MCF 10A (cell line): ENCODE measurements at regions not wholly inside any gene's neighbourhood (a gene's known extent, or its start where the extent isn't known, plus 50 kb on each side); places are given as distances from the start of the nearest gene placed in this dataset.

Experiments
- BruUV-seq: library from RNA; stranded (reverse); fragments of 400-500 nt; replicated peaks from 2 replicates; lab custom pipeline; 2021; lab: Mats Ljungman, UMichigan
- CTCF ChIA-PET: fragments of 300-600 bp; sonication (Branson Sonifier 250); formaldehyde crosslinking; extraction: SDS; loops from one replicate; lab custom pipeline; 2021; ENCODE audit warnings: antibody characterized with exemption, inconsistent platforms; lab: Yijun Ruan, JAX
- POLR2A ChIA-PET: fragments of 300-600, 350-650 bp; sonication (Branson Sonifier 250); formaldehyde crosslinking; extraction: SDS; loops from one replicate; lab custom pipeline; 2020; ENCODE audit warnings: antibody characterized with exemption, inconsistent platforms; lab: Yijun Ruan, JAX
- DNase-seq: peaks from one replicate; pipeline ENCODE4 v3.0.0-alpha.2; 2018; ENCODE audit not compliant: unreplicated experiment
- H3K27ac Mint-ChIP-seq: one replicate; pipeline ENCODE4 v1.8.0; 2022; ENCODE audit warnings: mild to moderate bottlenecking, low read depth, mixed read lengths; ENCODE audit not compliant: unreplicated experiment
- H3K27me3 Mint-ChIP-seq: one replicate; pipeline ENCODE4 v1.8.0; 2022; ENCODE audit warnings: mixed read lengths; ENCODE audit not compliant: insufficient read depth, unreplicated experiment
- H3K36me3 Mint-ChIP-seq: one replicate; pipeline ENCODE4 v1.8.0; 2022; ENCODE audit warnings: mild to moderate bottlenecking, moderate library complexity, mixed read lengths; ENCODE audit not compliant: insufficient read depth, unreplicated experiment
- H3K4me1 Mint-ChIP-seq: one replicate; pipeline ENCODE4 v1.8.0; 2022; ENCODE audit warnings: mixed read lengths; ENCODE audit not compliant: insufficient read depth, unreplicated experiment
- H3K4me3 Mint-ChIP-seq: one replicate; pipeline ENCODE4 v1.8.0; 2022; ENCODE audit warnings: mild to moderate bottlenecking, moderate library complexity, mixed read lengths; ENCODE audit not compliant: unreplicated experiment
- H3K9me3 Mint-ChIP-seq: one replicate; pipeline ENCODE4 v1.8.0; 2022; ENCODE audit warnings: mixed read lengths; ENCODE audit not compliant: unreplicated experiment
- intact Hi-C: fragments of 100-400 bp; cut with micrococcal nuclease; formaldehyde crosslinking; loops from 2 replicates; pipeline ENCODE4 v1.14.1; 2022
- TF ChIP-seq, protein P1 (sequence below): fragments of 200-600 bp; IDR thresholded peaks from one replicate; pipeline ENCODE4 v1.8.0; 2022; ENCODE audit warnings: antibody characterized with exemption, mild to moderate bottlenecking; ENCODE audit not compliant: unreplicated experiment

DNA sequence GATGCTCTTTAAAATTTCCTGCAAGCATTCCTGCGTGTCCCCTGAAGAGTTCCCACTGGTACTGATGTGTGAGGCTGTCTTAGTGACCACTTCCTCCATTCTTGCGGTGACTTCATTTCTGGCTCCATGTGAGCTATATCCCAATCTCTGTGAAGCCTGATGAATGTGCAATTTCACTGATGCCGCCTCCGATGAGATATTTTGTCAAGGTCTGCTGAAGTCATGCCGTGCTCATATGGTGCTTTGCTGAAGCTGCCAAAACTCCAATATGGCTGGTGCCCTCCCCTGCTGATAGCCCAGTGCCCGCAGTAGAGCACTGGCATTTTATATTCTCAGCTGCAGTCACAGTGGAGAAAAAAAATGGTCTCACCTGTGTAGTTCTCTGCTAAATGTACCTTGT is 271.5 kb downstream of the EFHB start:
- ChIA-PET CTCF (interaction anchor here (0.6 to 1.3 kb wide), 2 partner anchors 9 to 219 kb away, joined by 3 to 4 read pairs; no protein-coding TSS in a partner anchor), POLR2A (no interaction called here)
- intact Hi-C loops = no loop called here
- Mint-ChIP-seq H3K9me3 (no peaks in the 10 kb centered on the region), H3K27ac (no peak overlapping the region), H3K4me3 (no peak overlapping the region), H3K27me3 (no peaks in the 10 kb centered on the region), H3K36me3 (no peaks in the 10 kb centered on the region), H3K4me1 (no peaks in the 10 kb centered on the region)
- TF ChIP-seq, protein P1, sequence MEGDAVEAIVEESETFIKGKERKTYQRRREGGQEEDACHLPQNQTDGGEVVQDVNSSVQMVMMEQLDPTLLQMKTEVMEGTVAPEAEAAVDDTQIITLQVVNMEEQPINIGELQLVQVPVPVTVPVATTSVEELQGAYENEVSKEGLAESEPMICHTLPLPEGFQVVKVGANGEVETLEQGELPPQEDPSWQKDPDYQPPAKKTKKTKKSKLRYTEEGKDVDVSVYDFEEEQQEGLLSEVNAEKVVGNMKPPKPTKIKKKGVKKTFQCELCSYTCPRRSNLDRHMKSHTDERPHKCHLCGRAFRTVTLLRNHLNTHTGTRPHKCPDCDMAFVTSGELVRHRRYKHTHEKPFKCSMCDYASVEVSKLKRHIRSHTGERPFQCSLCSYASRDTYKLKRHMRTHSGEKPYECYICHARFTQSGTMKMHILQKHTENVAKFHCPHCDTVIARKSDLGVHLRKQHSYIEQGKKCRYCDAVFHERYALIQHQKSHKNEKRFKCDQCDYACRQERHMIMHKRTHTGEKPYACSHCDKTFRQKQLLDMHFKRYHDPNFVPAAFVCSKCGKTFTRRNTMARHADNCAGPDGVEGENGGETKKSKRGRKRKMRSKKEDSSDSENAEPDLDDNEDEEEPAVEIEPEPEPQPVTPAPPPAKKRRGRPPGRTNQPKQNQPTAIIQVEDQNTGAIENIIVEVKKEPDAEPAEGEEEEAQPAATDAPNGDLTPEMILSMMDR = no peak
- no peak for DNase-seq
- BruUV-seq = no TSS peak

DNA sequence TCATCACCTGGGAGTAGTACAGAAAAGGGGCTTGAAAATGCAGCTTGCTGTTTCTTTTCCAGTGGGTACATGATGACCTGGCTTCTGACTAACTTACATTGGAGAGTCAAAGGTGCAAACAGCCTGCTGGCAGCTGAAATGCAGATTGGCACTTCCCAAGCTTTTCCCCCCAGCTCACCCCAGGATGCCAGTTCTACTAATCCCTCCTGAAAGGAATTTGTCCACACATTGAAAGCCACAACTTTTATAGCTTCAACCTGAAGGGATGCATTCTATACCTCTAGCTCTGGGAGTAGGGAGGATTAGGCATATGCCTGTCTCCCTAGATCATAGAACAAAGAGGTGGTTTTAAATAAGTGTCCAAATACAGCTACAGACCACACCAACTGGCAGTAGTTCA is 281.7 kb downstream of the EFHB start:
- H3K4me3 Mint-ChIP-seq = no peak overlapping the region
- CTCF ChIA-PET = interaction anchor here (0.5 to 0.6 kb wide), 2 partner anchors 108 to 573 kb away, joined by 3 to 7 read pairs; no protein-coding TSS in a partner anchor

DNA sequence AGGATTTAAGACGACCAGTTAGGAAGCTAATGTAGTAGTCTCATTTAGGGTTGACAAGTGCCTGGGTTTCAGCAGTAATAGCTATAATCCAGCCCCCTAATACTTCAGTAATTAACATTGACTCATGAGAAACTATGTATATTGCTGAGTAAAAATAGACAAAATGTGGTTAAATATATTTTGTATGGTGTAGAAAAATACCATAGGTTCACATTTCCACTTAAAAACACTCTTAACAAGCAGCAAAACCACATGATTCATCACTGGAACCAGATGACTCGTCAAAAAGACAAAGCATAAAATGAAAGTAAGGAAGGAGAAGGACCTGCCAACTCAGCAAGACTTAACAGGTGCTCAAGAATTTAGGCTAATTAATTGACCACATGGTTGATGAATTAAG is 288.9 kb downstream of the EFHB start:
- no peak overlapping the region for H3K27ac Mint-ChIP-seq
- no peaks in the 10 kb centered on the region for H3K27me3 Mint-ChIP-seq
- H3K36me3 Mint-ChIP-seq = no peaks in the 10 kb centered on the region
- peaks cover 5% of the 10 kb centered on the region for H3K4me1 Mint-ChIP-seq
- peak; percentile 23 for DNase-seq
- CTCF ChIA-PET = no interaction called here
- TF ChIP-seq, protein P1 = no peak
- POLR2A ChIA-PET = no interaction called here
- no peak overlapping the region for H3K4me3 Mint-ChIP-seq
- BruUV-seq = no TSS peak
- no peaks in the 10 kb centered on the region for H3K9me3 Mint-ChIP-seq
- intact Hi-C loops = no loop called here

More for the DNA sequence above, 281.7 kb downstream of the EFHB start:
- intact Hi-C loops = no loop called here
- DNase-seq = no peak
- peaks cover 39% of the 10 kb centered on the region for H3K9me3 Mint-ChIP-seq
- no TSS peak for BruUV-seq
- no peaks in the 10 kb centered on the region for H3K36me3 Mint-ChIP-seq
- no peak overlapping the region for H3K27ac Mint-ChIP-seq
- POLR2A ChIA-PET = no interaction called here
- TF ChIP-seq, protein P1 = no peak
- H3K4me1 Mint-ChIP-seq = no peaks in the 10 kb centered on the region
- H3K27me3 Mint-ChIP-seq = no peaks in the 10 kb centered on the region

DNA sequence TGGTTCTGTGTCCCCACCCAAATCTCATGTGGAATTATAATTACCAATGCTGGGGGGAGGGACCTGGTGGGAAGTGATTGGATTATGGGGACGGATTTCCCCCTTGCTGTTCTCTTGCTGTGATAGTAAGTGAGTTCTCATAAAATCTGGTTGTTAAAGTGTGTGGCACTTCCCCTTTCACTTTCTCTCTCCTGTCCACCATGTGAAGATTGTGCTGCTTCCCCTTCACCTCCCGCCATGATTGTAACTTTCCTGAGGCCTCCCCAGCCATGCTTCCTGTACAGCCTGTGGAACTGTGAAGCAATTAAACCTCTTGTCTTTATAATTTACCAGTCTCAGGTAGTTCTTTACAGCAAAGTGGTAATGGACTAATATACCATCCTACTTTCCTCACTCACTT is 289.6 kb downstream of the EFHB start:
- TF ChIP-seq, protein P1 = no peak
- Mint-ChIP-seq H3K9me3 (no peaks in the 10 kb centered on the region), H3K27ac (no peak overlapping the region), H3K36me3 (no peaks in the 10 kb centered on the region), H3K27me3 (no peaks in the 10 kb centered on the region), H3K4me3 (no peak overlapping the region), H3K4me1 (peaks cover 5% of the 10 kb centered on the region)
- intact Hi-C loops = no loop called here
- ChIA-PET CTCF (no interaction called here), POLR2A (no interaction called here)
- BruUV-seq = no TSS peak
- DNase-seq = no peak
